ENCODE measurements at regions not wholly inside any gene's neighbourhood (a gene's known extent, or its start where the extent isn't known, plus 50 kb on each side); places are given as distances from the start of the nearest gene placed in this dataset.

DNA sequence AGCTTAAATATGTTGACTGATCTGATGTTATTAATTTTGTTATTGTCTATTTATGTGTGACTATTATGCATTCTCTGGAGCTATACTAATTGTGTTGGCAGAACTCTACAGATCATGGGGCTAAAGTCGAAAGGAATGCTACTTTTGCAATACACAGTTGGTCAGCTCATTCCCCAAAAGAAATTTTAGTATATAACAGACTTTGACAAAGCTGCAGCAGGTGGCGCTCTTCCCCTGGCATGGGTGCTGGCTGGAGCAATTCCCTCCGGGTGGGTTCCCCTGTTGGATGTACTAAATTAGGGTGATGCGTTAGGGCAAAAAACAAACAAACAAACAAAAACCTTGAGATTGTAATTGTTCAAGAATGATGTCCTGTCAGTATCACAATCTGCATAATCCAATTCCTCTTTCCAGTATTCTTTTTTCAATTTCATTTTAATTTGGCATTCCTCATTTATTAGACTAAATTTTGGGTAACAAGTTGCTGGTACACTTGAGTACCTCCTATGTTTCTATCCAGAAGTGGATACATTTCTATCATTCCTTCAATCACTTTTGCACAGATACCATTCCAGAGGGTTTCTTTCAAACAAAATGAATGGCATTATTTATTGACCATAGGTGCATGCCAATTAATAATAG lies 322.8 kb upstream of the EDNRB start:
- TF ChIP-seq CTCF (IDR thresholded peaks at IDR 0.05) (no peak), POLR2A (IDR thresholded peaks at IDR 0.05) (no peak)

Data from prostate gland (tissue), 2 donors.